ENCODE measurements at regions not wholly inside any gene's neighbourhood (a gene's known extent, or its start where the extent isn't known, plus 50 kb on each side); places are given as distances from the start of the nearest gene placed in this dataset.

- peak; percentile 4 for DNase-seq (ENCODE audit: low spot score, unreplicated experiment)
- H3K4me1 Mint-ChIP-seq (ENCODE audit: low read depth), result no peaks in the 10 kb centered on the region
- no peaks in the 10 kb centered on the region for H3K9me3 Mint-ChIP-seq (ENCODE audit: low read depth)
- no peaks in the 10 kb centered on the region for H3K36me3 Mint-ChIP-seq (ENCODE audit: insufficient read depth)
- TF ChIP-seq, protein P1, sequence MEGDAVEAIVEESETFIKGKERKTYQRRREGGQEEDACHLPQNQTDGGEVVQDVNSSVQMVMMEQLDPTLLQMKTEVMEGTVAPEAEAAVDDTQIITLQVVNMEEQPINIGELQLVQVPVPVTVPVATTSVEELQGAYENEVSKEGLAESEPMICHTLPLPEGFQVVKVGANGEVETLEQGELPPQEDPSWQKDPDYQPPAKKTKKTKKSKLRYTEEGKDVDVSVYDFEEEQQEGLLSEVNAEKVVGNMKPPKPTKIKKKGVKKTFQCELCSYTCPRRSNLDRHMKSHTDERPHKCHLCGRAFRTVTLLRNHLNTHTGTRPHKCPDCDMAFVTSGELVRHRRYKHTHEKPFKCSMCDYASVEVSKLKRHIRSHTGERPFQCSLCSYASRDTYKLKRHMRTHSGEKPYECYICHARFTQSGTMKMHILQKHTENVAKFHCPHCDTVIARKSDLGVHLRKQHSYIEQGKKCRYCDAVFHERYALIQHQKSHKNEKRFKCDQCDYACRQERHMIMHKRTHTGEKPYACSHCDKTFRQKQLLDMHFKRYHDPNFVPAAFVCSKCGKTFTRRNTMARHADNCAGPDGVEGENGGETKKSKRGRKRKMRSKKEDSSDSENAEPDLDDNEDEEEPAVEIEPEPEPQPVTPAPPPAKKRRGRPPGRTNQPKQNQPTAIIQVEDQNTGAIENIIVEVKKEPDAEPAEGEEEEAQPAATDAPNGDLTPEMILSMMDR (IDR thresholded peaks at IDR 0.05; ENCODE audit: unreplicated experiment), result no peak
- H3K27ac Mint-ChIP-seq, result no peak overlapping the region
- H3K27me3 Mint-ChIP-seq, result peaks cover 17% of the 10 kb centered on the region
- no peak overlapping the region for H3K4me3 Mint-ChIP-seq (ENCODE audit: low read depth)
These were observed 412.2 kb downstream of the MATN1 start for GRCh38 chr1:30310966-30311742.

- no peak for DNase-seq (ENCODE audit: low spot score, unreplicated experiment)
- H3K9me3 Mint-ChIP-seq (ENCODE audit: low read depth), result no peaks in the 10 kb centered on the region
- H3K36me3 Mint-ChIP-seq (ENCODE audit: insufficient read depth), result no peaks in the 10 kb centered on the region
- TF ChIP-seq, protein P1 (IDR thresholded peaks at IDR 0.05; ENCODE audit: unreplicated experiment), result no peak
- H3K4me3 Mint-ChIP-seq (ENCODE audit: low read depth), result no peak overlapping the region
- no peaks in the 10 kb centered on the region for H3K4me1 Mint-ChIP-seq (ENCODE audit: low read depth)
- no peaks in the 10 kb centered on the region for H3K27me3 Mint-ChIP-seq
- H3K27ac Mint-ChIP-seq, result no peak overlapping the region
These were observed 416.2 kb downstream of the MATN1 start for GRCh38 chr1:30307182-30307581.

DNA sequence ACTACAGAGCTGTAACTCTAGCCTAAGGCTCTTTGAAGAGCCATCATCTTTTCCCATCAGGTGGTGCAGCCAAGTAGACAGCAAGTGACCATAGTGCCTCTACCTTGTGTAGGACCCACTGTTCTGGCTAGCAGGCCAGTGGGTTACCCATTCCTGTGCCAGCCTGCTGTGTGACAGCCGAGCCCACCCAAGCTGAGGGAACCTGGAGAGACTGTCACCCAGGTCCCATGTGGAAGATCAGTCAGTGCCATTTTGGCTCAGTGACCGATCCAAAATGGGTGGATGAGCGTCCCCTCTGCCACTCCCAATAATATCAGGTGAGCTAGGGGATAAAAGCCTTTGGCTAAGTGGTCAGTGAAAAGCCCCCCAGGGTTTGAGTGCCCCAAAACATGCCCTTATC is 417.9 kb downstream of the MATN1 start:
- Mint-ChIP-seq H3K4me3 (ENCODE audit: low read depth) (no peak overlapping the region), H3K9me3 (ENCODE audit: low read depth) (no peaks in the 10 kb centered on the region), H3K36me3 (ENCODE audit: insufficient read depth) (no peaks in the 10 kb centered on the region), H3K27ac (no peak overlapping the region), H3K27me3 (peaks cover 4% of the 10 kb centered on the region), H3K4me1 (ENCODE audit: low read depth) (no peaks in the 10 kb centered on the region)
- DNase-seq (ENCODE audit: low spot score, unreplicated experiment), result peak; percentile 3
- TF ChIP-seq, protein P1 (IDR thresholded peaks at IDR 0.05; ENCODE audit: unreplicated experiment), result no peak

DNA sequence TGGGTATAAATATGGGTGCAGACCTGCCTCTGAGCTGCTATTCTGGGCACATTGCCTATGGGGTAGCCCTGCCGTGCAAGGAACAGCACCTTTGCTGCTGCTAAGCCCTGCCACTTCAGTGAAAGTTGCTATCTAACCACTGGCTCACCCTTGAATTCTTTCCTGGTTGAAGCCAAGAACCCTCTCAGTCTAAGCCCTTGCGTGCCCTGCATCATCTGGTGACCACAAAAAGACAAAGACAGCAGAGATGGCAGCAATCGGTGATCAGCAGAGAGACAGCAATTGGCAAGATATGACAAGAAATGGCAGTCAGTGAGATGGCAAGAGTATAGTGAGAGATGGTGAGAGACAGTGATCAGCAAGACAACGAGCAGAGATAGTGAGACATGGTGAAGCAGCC is 418.3 kb downstream of the MATN1 start:
- TF ChIP-seq, protein P1 (IDR thresholded peaks at IDR 0.05; ENCODE audit: unreplicated experiment), result no peak
- Mint-ChIP-seq H3K4me1 (ENCODE audit: low read depth) (no peaks in the 10 kb centered on the region), H3K27ac (no peak overlapping the region), H3K27me3 (peaks cover 7% of the 10 kb centered on the region), H3K9me3 (ENCODE audit: low read depth) (no peaks in the 10 kb centered on the region), H3K36me3 (ENCODE audit: insufficient read depth) (no peaks in the 10 kb centered on the region), H3K4me3 (ENCODE audit: low read depth) (no peak overlapping the region)
- peak; percentile 1 for DNase-seq (ENCODE audit: low spot score, unreplicated experiment)

DNA sequence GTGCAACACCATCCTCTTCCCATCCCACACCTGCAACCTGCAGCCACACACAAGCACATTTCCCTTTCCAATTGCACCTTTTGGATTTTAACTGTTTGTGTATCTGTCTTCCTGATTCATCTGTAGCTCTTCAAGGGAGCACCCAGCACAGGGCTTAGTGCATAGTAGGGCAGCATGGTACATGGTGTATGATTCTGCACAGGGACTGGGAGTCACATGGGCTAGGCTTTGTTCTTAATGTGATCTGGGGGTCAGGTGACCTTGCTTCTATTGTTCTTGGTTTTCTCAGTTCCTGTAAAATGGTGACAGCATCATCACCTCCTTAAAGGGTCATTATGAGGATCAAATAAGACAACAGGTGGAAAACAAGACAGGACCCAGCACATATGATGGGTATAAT is 419.3 kb downstream of the MATN1 start:
- Mint-ChIP-seq H3K4me3 (ENCODE audit: low read depth) (no peak overlapping the region), H3K36me3 (ENCODE audit: insufficient read depth) (no peaks in the 10 kb centered on the region), H3K27ac (no peak overlapping the region), H3K27me3 (peaks cover 7% of the 10 kb centered on the region), H3K4me1 (ENCODE audit: low read depth) (no peaks in the 10 kb centered on the region), H3K9me3 (ENCODE audit: low read depth) (no peaks in the 10 kb centered on the region)
- peak; percentile 1 for DNase-seq (ENCODE audit: low spot score, unreplicated experiment)
- TF ChIP-seq, protein P1 (IDR thresholded peaks at IDR 0.05; ENCODE audit: unreplicated experiment), result no peak

Data from progenitor cell of endocrine pancreas (in vitro differentiated cells).